ENCODE measurements at regions not wholly inside any gene's neighbourhood (a gene's known extent, or its start where the extent isn't known, plus 50 kb on each side); places are given as distances from the start of the nearest gene placed in this dataset.

GRCh38 chr6:71205336-71205956, 83.2 kb upstream of the OGFRL1 start:
- TF ChIP-seq ZFX (IDR thresholded peaks at IDR 0.05) (no peak), CTCF (conservative IDR thresholded peaks at IDR 0.05) (no peak)
- no peak overlapping the region for H3K27ac ChIP-seq

GRCh38 chr6:71206089-71206488, 82.5 kb upstream of the OGFRL1 start:
- no peak overlapping the region for H3K27ac ChIP-seq
- TF ChIP-seq CTCF (conservative IDR thresholded peaks at IDR 0.05) (no peak), ZFX (IDR thresholded peaks at IDR 0.05) (no peak)

GRCh38 chr6:71209206-71209605, 79.4 kb upstream of the OGFRL1 start:
- TF ChIP-seq ZFX (IDR thresholded peaks at IDR 0.05) (no peak), CTCF (conservative IDR thresholded peaks at IDR 0.05) (no peak)
- H3K27ac ChIP-seq: no peak overlapping the region

GRCh38 chr6:71209626-71210025, 79.0 kb upstream of the OGFRL1 start:
- no peak overlapping the region for H3K27ac ChIP-seq
- TF ChIP-seq ZFX (IDR thresholded peaks at IDR 0.05) (no peak), CTCF (conservative IDR thresholded peaks at IDR 0.05) (no peak)

GRCh38 chr6:71211799-71212198, 76.8 kb upstream of the OGFRL1 start:
- TF ChIP-seq CTCF (conservative IDR thresholded peaks at IDR 0.05): no peak
- no peak for TF ChIP-seq ZFX (IDR thresholded peaks at IDR 0.05)
- no peak overlapping the region for H3K27ac ChIP-seq

- no peak for TF ChIP-seq ZFX (IDR thresholded peaks at IDR 0.05)
- no peak for TF ChIP-seq CTCF (conservative IDR thresholded peaks at IDR 0.05)
- no peak overlapping the region for H3K27ac ChIP-seq
Measured at GRCh38 chr6:71220466-71220865, 68.1 kb upstream of the OGFRL1 start.

- TF ChIP-seq CTCF (conservative IDR thresholded peaks at IDR 0.05): no peak
- TF ChIP-seq ZFX (IDR thresholded peaks at IDR 0.05): no peak
- no peak overlapping the region for H3K27ac ChIP-seq
Measured at GRCh38 chr6:71222671-71223070, 65.9 kb upstream of the OGFRL1 start.
